Fibroblast of lung (primary cell): ENCODE measurements at regions not wholly inside any gene's neighbourhood (a gene's known extent, or its start where the extent isn't known, plus 50 kb on each side); places are given as distances from the start of the nearest gene placed in this dataset.

ENCODE experiments used
- DNase-seq, 2 donors: peaks; one replicate each; pipeline versions ENCODE4 v3.0.0 to v3.0.0-alpha.2; 2010; ENCODE audit warnings: low read depth in 2 of 2
- H2AFZ ChIP-seq: 2 replicates; pipeline ENCODE4 v1.5.1; 2012; ENCODE audit warnings: low read length, control low read depth, inconsistent platforms
- H3K27ac ChIP-seq: 2 replicates; pipeline ENCODE4 v1.5.1; 2011; ENCODE audit warnings: low read length, control low read depth; ENCODE audit not compliant: insufficient read depth
- H3K27me3 ChIP-seq: 2 replicates; pipeline ENCODE4 v1.5.1; 2011; ENCODE audit warnings: mild to moderate bottlenecking, low read length; ENCODE audit not compliant: control insufficient read depth, insufficient read depth
- H3K36me3 ChIP-seq: 2 replicates; pipeline ENCODE4 v1.5.1; 2011; ENCODE audit warnings: low read length; ENCODE audit not compliant: control insufficient read depth, insufficient read depth
- H3K4me1 ChIP-seq: 2 replicates; pipeline ENCODE4 v1.5.1; 2011; ENCODE audit warnings: low read length; ENCODE audit not compliant: control insufficient read depth, insufficient read depth; ENCODE audit errors: extremely low read depth
- H3K4me2 ChIP-seq: 2 replicates; pipeline ENCODE4 v1.5.1; 2011; ENCODE audit warnings: low read length, control low read depth; ENCODE audit not compliant: insufficient read depth; ENCODE audit errors: extremely low read depth
- H3K4me3 ChIP-seq, 4 experiments: fragments of 200-600 bp in 1 of 4; sonication (generic) in 1 of 4; replicated peaks in 1 of 4; 2 replicates each; pipeline ENCODE4 v1.5.1; 2011 to 2016; ENCODE audit warnings: low read length in 4 of 4, low read depth in 3 of 4, mild to moderate bottlenecking in 3 of 4, control low read depth in 2 of 4, inconsistent platforms in 1 of 4, mixed read lengths in 1 of 4; ENCODE audit not compliant: insufficient read depth in 1 of 4; ENCODE audit errors: control extremely low read depth in 1 of 4
- H3K79me2 ChIP-seq: 2 replicates; pipeline ENCODE4 v1.5.1; 2012; ENCODE audit warnings: mild to moderate bottlenecking, low read length, inconsistent platforms; ENCODE audit not compliant: control insufficient read depth, insufficient read depth
- H3K9ac ChIP-seq: 2 replicates; pipeline ENCODE4 v1.5.1; 2011; ENCODE audit warnings: mild to moderate bottlenecking, low read length, control low read depth; ENCODE audit not compliant: insufficient read depth
- H3K9me3 ChIP-seq: 2 replicates; pipeline ENCODE4 v1.5.1; 2012; ENCODE audit warnings: low read depth, low read length; ENCODE audit not compliant: control insufficient read depth, insufficient read depth
- H4K20me1 ChIP-seq: 2 replicates; pipeline ENCODE4 v1.5.1; 2011; ENCODE audit warnings: low read length; ENCODE audit not compliant: control insufficient read depth, insufficient read depth; ENCODE audit errors: extremely low read depth
- EZH2 ChIP-seq: IDR thresholded peaks from 2 replicates; pipeline ENCODE4 v1.5.1; 2012; ENCODE audit warnings: low read length, control low read depth, mild to moderate bottlenecking; ENCODE audit errors: missing control alignments
- TF ChIP-seq, protein P1 (sequence below), 2 donors: IDR thresholded peaks in 1 of 2; conservative IDR thresholded peaks in 1 of 2; 1 replicate in 1 of 2; 2 replicates in 1 of 2; pipeline ENCODE4 v1.5.1; 2011 to 2012; ENCODE audit warnings: low read length in 2 of 2, control low read depth in 1 of 2, inconsistent platforms in 1 of 2, low read depth in 1 of 2, mild to moderate bottlenecking in 1 of 2

DNA sequence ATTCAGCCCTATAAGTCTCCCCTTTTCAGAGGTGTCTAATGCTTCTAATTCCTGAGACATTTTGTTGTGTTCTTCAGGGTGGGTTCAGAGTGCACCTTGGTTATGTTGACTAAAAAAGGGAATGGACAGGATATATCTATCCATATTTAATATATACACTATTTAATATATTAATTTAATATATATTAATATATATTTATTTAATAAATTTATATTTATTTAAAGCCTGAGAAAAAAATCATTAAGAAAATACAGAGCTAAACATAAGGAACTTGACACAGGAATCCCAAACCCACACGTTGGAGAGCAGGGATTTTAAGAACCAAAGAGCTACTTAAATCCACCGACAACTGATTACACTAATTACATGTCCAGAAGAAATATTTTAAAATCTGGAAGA is 674.2 kb upstream of the KIRREL3 start:
- no peaks in the 10 kb centered on the region for H3K79me2 ChIP-seq
- H3K4me2 ChIP-seq, result no peak overlapping the region
- H3K9me3 ChIP-seq, result no peaks in the 10 kb centered on the region
- no peak overlapping the region for H3K27ac ChIP-seq
- TF ChIP-seq EZH2, result no peak
- TF ChIP-seq, protein P1, sequence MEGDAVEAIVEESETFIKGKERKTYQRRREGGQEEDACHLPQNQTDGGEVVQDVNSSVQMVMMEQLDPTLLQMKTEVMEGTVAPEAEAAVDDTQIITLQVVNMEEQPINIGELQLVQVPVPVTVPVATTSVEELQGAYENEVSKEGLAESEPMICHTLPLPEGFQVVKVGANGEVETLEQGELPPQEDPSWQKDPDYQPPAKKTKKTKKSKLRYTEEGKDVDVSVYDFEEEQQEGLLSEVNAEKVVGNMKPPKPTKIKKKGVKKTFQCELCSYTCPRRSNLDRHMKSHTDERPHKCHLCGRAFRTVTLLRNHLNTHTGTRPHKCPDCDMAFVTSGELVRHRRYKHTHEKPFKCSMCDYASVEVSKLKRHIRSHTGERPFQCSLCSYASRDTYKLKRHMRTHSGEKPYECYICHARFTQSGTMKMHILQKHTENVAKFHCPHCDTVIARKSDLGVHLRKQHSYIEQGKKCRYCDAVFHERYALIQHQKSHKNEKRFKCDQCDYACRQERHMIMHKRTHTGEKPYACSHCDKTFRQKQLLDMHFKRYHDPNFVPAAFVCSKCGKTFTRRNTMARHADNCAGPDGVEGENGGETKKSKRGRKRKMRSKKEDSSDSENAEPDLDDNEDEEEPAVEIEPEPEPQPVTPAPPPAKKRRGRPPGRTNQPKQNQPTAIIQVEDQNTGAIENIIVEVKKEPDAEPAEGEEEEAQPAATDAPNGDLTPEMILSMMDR (conservative IDR thresholded peaks at IDR 0.05 in 1 of 2, IDR thresholded peaks at IDR 0.05 in 1 of 2; ENCODE audit: low read depth in 1 of 2, low read length in 2 of 2), result no peak
- H4K20me1 ChIP-seq, result no peaks in the 10 kb centered on the region
- H3K9ac ChIP-seq, result no peak overlapping the region
- no peaks in the 10 kb centered on the region for H3K4me1 ChIP-seq
- H3K27me3 ChIP-seq, result no peaks in the 10 kb centered on the region
- no peak overlapping the region for H2AFZ ChIP-seq
- H3K36me3 ChIP-seq, result no peaks in the 10 kb centered on the region
- DNase-seq, result no peak
- H3K4me3 ChIP-seq, result no peak overlapping the region

DNA sequence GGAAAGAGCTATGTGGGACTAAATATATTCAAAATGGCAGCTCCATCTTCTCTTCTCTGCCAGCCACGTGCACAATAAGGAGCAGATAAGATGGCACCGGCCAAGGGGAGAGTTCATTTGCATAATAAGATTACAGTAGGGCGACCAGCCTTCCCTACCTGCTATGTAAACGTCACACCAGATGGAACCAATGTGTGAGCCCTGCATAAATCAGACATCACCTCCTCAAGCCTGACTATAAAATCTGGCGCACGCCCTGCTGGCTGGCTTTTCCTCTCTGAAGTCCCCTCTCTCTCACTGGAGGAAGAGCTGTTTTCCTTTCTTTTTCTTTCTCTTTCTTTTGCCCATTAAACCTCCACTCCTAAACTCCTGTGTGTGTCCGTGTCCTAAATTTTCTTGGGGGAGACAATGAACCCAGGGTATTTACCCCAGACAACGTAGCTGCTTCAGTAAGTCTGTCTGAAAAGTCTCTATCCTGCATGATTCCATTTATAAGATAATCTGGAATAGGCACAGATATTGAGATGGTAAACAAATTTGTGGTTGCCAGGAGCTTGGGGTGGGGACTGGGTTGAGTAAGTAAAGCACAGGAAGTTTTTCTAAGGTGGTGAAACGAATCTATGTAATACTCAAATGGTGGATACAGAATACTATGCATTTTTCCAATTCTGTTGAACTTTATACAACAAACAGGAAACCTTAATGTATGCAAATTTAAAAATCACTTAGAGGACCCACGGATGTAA is 670.0 kb upstream of the KIRREL3 start:
- no peak overlapping the region for H3K4me3 ChIP-seq
- no peaks in the 10 kb centered on the region for H3K9me3 ChIP-seq
- no peaks in the 10 kb centered on the region for H3K27me3 ChIP-seq
- H3K9ac ChIP-seq, result no peak overlapping the region
- no peak for TF ChIP-seq EZH2
- TF ChIP-seq, protein P1 (conservative IDR thresholded peaks at IDR 0.05 in 1 of 2, IDR thresholded peaks at IDR 0.05 in 1 of 2; ENCODE audit: low read depth in 1 of 2, low read length in 2 of 2), result no peak
- no peak overlapping the region for H2AFZ ChIP-seq
- H3K79me2 ChIP-seq, result no peaks in the 10 kb centered on the region
- no peak for DNase-seq
- no peaks in the 10 kb centered on the region for H4K20me1 ChIP-seq
- no peaks in the 10 kb centered on the region for H3K36me3 ChIP-seq
- H3K4me2 ChIP-seq, result no peak overlapping the region
- no peak overlapping the region for H3K27ac ChIP-seq
- H3K4me1 ChIP-seq, result no peaks in the 10 kb centered on the region

DNA sequence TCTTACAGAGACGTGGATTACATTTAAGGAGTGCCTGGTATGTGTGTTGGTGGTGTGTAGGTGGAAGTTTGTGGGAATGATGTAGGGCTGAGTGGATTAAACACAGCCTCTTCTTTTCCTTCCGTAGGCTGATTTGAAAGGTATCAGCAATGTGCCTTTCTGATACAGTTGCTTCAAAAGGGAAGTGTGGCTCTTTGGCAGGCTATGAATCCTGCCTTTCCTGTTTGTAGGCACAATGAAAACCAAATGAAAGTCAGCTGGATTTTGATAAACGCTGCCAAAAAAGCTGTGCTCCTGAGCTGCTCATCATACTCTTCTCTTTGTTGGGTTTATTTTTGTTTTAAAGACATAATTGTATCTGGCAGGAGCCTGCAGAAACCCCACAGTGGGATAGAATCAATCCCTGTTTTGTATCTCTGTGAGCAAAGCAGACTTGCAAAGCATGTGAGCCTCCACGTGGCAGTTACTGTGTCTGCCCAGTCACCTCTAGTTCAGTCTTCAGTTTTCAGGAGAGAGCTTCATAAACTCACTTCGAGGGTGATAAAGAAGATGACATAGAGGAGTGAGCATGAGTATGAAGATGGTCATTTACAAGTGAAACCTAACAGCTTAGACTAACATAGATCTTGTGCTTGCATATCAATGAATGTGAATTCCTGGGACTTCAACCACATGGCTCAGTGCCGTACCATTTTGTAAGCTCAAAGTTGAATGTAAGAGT is 655.7 kb upstream of the KIRREL3 start:
- no peaks in the 10 kb centered on the region for H3K9me3 ChIP-seq
- no peak overlapping the region for H3K4me2 ChIP-seq
- no peaks in the 10 kb centered on the region for H3K27me3 ChIP-seq

More for the DNA sequence above, 655.7 kb upstream of the KIRREL3 start:
- H3K4me3 ChIP-seq, result no peak overlapping the region
- no peak for TF ChIP-seq EZH2
- TF ChIP-seq, protein P1 (conservative IDR thresholded peaks at IDR 0.05 in 1 of 2, IDR thresholded peaks at IDR 0.05 in 1 of 2; ENCODE audit: low read depth in 1 of 2, low read length in 2 of 2), result no peak
- H2AFZ ChIP-seq, result no peak overlapping the region
- H3K79me2 ChIP-seq, result no peaks in the 10 kb centered on the region
- H4K20me1 ChIP-seq, result no peaks in the 10 kb centered on the region
- peak in 1 of 2 donors; percentile 42 for DNase-seq
- no peaks in the 10 kb centered on the region for H3K36me3 ChIP-seq
- H3K27ac ChIP-seq, result no peak overlapping the region
- H3K9ac ChIP-seq, result no peak overlapping the region
- no peaks in the 10 kb centered on the region for H3K4me1 ChIP-seq
